ENCODE measurements at regions not wholly inside any gene's neighbourhood (a gene's known extent, or its start where the extent isn't known, plus 50 kb on each side); places are given as distances from the start of the nearest gene placed in this dataset.

GRCh38 chr2:20879221-20879620, 56.3 kb upstream of the LDAH start:
- no peaks in the 10 kb centered on the region for H3K36me3 ChIP-seq (ENCODE audit: insufficient read depth, low read length)
- no peaks in the 10 kb centered on the region for H3K9me3 ChIP-seq (ENCODE audit: low read length)
- H2AFZ ChIP-seq (ENCODE audit: low read length): no peak overlapping the region
- H3K4me2 ChIP-seq (ENCODE audit: low read length): no peak overlapping the region
- intact Hi-C loops (cut with micrococcal nuclease; ENCODE audit: unreplicated experiment): no loop called here
- no TSS peak for BruUV-seq (replicated peaks)
- H3K79me2 ChIP-seq (ENCODE audit: insufficient read depth, low read depth, low read length): no peaks in the 10 kb centered on the region
- no peaks in the 10 kb centered on the region for H3K9me2 ChIP-seq (ENCODE audit: insufficient read depth, low read length)
- no peaks in the 10 kb centered on the region for H4K20me1 ChIP-seq (ENCODE audit: insufficient read depth, low read length)
- no peak for DNase-seq (ENCODE audit: low spot score)
- H3K4me3 ChIP-seq (ENCODE audit: low read depth, low read length, poor library complexity, severe bottlenecking): no peak overlapping the region
- POLR2A ChIA-PET: no interaction called here
- no peak for TF ChIP-seq CTCF (conservative IDR thresholded peaks at IDR 0.05; ENCODE audit: low read length)
- TF ChIP-seq EZH2phosphoT487 (IDR thresholded peaks at IDR 0.05; ENCODE audit: borderline replicate concordance, low read depth, low read length): no peak
- H3K4me1 ChIP-seq (ENCODE audit: insufficient read depth, low read length, poor library complexity, severe bottlenecking): no peaks in the 10 kb centered on the region
- no peak overlapping the region for H3K27ac ChIP-seq (ENCODE audit: low read depth, low read length, poor library complexity, severe bottlenecking)
- CTCF ChIA-PET (ENCODE audit: unreplicated experiment): no interaction called here

- ChIA-PET CTCF (ENCODE audit: unreplicated experiment) (no interaction called here), POLR2A (no interaction called here)
- no peak overlapping the region for H3K27ac ChIP-seq (ENCODE audit: low read depth, low read length, poor library complexity, severe bottlenecking)
- H3K4me3 ChIP-seq (ENCODE audit: low read depth, low read length, poor library complexity, severe bottlenecking): no peak overlapping the region
- no peaks in the 10 kb centered on the region for H3K9me2 ChIP-seq (ENCODE audit: insufficient read depth, low read length)
- no peak for TF ChIP-seq EZH2phosphoT487 (IDR thresholded peaks at IDR 0.05; ENCODE audit: borderline replicate concordance, low read depth, low read length)
- no peak for TF ChIP-seq CTCF (conservative IDR thresholded peaks at IDR 0.05; ENCODE audit: low read length)
- no peaks in the 10 kb centered on the region for H4K20me1 ChIP-seq (ENCODE audit: insufficient read depth, low read length)
- BruUV-seq (replicated peaks): no TSS peak
- no peaks in the 10 kb centered on the region for H3K79me2 ChIP-seq (ENCODE audit: insufficient read depth, low read depth, low read length)
- H3K9me3 ChIP-seq (ENCODE audit: low read length): no peaks in the 10 kb centered on the region
- H3K4me1 ChIP-seq (ENCODE audit: insufficient read depth, low read length, poor library complexity, severe bottlenecking): no peaks in the 10 kb centered on the region
- no peaks in the 10 kb centered on the region for H3K36me3 ChIP-seq (ENCODE audit: insufficient read depth, low read length)
- intact Hi-C loops (cut with micrococcal nuclease; ENCODE audit: unreplicated experiment): no loop called here
- no peak overlapping the region for H3K4me2 ChIP-seq (ENCODE audit: low read length)
- DNase-seq (ENCODE audit: low spot score): no peak
- no peak overlapping the region for H2AFZ ChIP-seq (ENCODE audit: low read length)
Observed at GRCh38 chr2:20877960-20878359, 55.1 kb upstream of the LDAH start.

Measured in OCI-LY7 (cell line).